Colonic mucosa (tissue), 4 donors: ENCODE measurements at regions not wholly inside any gene's neighbourhood (a gene's known extent, or its start where the extent isn't known, plus 50 kb on each side); places are given as distances from the start of the nearest gene placed in this dataset.
A peak's percentile ranks its signal among the peaks of the same experiment; 100 is the strongest.

ENCODE experiments used
- DNase-seq: peaks from one replicate; pipeline ENCODE4 v3.0.0-alpha.2; 2020
- H3K27ac ChIP-seq: fragments of 200-600 bp; one replicate; pipeline ENCODE4 v1.8.0; 2021
- H3K27me3 ChIP-seq: fragments of 200-600 bp; one replicate; pipeline ENCODE4 v1.8.0; 2021
- H3K36me3 ChIP-seq: fragments of 200-600 bp; one replicate; pipeline ENCODE4 v1.8.0; 2021
- H3K4me1 ChIP-seq: fragments of 200-600 bp; one replicate; pipeline ENCODE4 v1.8.0; 2021; ENCODE audit warnings: mild to moderate bottlenecking
- H3K4me3 ChIP-seq: fragments of 200-600 bp; one replicate; pipeline ENCODE4 v1.8.0; 2021
- H3K9ac ChIP-seq, 2 donors: one replicate each; pipeline ENCODE4 v1.7.0; 2013; ENCODE audit warnings: control low read depth in 2 of 2, low read depth in 2 of 2, low read length in 2 of 2
- H3K9me3 ChIP-seq: fragments of 200-600 bp; one replicate; pipeline ENCODE4 v1.8.0; 2021
- CTCF ChIP-seq: fragments of 200-600 bp; IDR thresholded peaks from one replicate; pipeline ENCODE4 v1.8.0; 2022; ENCODE audit warnings: antibody characterized with exemption, mild to moderate bottlenecking
- intact Hi-C: fragments of 100-400 bp; cut with DNase I; formaldehyde crosslinking; loops from one replicate; pipeline ENCODE4 v1.14.1; 2022
- donor health status: healthy.
- donor health status: DM: no; HTN: no; CAD: no.
- donor health status: DM: no; HTN: no; CAD: no.

- H3K36me3 ChIP-seq = no peaks in the 10 kb centered on the region
- no peaks in the 10 kb centered on the region for H3K9me3 ChIP-seq
- no peak overlapping the region for H3K4me3 ChIP-seq
- no peak overlapping the region for H3K9ac ChIP-seq
- H3K27me3 ChIP-seq = no peaks in the 10 kb centered on the region
- no peaks in the 10 kb centered on the region for H3K4me1 ChIP-seq
- TF ChIP-seq CTCF = peak; percentile 60
- DNase-seq = peak; percentile 68
- intact Hi-C loops = no loop called here
- no peak overlapping the region for H3K27ac ChIP-seq
Measured at GRCh38 chr14:42224053-42224888, 617.6 kb downstream of the LRFN5 start.

- no peak overlapping the region for H3K9ac ChIP-seq
- intact Hi-C loops = no loop called here
- DNase-seq = no peak
- no peaks in the 10 kb centered on the region for H3K9me3 ChIP-seq
- H3K4me1 ChIP-seq = no peaks in the 10 kb centered on the region
- H3K27ac ChIP-seq = no peak overlapping the region
- no peaks in the 10 kb centered on the region for H3K27me3 ChIP-seq
- TF ChIP-seq CTCF = no peak
- H3K36me3 ChIP-seq = no peaks in the 10 kb centered on the region
- no peak overlapping the region for H3K4me3 ChIP-seq
Measured at GRCh38 chr14:42222924-42223471, 616.3 kb downstream of the LRFN5 start.

DNA sequence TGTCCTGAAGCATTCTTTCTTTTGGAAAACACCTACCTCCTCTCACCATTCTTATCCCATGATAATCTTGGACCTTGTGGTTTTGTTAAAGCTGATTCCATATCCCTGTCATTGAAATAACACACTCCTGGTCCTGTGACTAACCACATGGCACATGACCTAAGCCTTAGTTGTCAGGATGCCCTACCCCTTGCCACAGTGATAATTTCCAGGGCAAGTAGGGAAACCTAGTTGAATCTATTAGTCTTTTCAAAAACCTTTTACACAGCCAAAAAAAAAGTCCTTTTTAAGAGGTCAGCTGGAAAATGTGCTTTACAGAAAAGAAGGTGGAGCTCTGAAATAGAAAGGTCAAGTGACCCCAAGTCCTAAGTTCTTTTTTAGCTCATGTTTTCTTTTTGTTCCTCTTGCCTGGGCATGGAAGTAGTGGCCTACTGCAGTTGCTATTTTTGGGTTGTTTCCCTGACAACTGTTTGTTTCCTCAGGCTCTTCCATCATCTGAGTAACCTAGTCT, 608.4 kb downstream of the LRFN5 start:
- Histone ChIP-seq H3K27me3 (no peaks in the 10 kb centered on the region), H3K9me3 (no peaks in the 10 kb centered on the region), H3K9ac (no peak overlapping the region), H3K4me3 (no peak overlapping the region), H3K4me1 (no peaks in the 10 kb centered on the region), H3K27ac (no peak overlapping the region), H3K36me3 (no peaks in the 10 kb centered on the region)
- intact Hi-C loops = no loop called here
- DNase-seq = no peak
- TF ChIP-seq CTCF = no peak

GRCh38 chr14:42200957-42201356, 594.3 kb downstream of the LRFN5 start:
- no peak for TF ChIP-seq CTCF
- no peaks in the 10 kb centered on the region for H3K9me3 ChIP-seq
- H3K27ac ChIP-seq = no peak overlapping the region
- no peak overlapping the region for H3K4me3 ChIP-seq
- H3K27me3 ChIP-seq = no peaks in the 10 kb centered on the region
- no peaks in the 10 kb centered on the region for H3K36me3 ChIP-seq
- no peak for DNase-seq
- H3K4me1 ChIP-seq = no peaks in the 10 kb centered on the region
- H3K9ac ChIP-seq = no peak overlapping the region
- intact Hi-C loops = no loop called here

GRCh38 chr14:42198010-42198409, 591.3 kb downstream of the LRFN5 start:
- no peak for DNase-seq
- intact Hi-C loops = no loop called here
- Histone ChIP-seq H3K27me3 (no peaks in the 10 kb centered on the region), H3K4me3 (no peak overlapping the region), H3K36me3 (no peaks in the 10 kb centered on the region), H3K9ac (no peak overlapping the region), H3K9me3 (no peaks in the 10 kb centered on the region), H3K27ac (no peak overlapping the region), H3K4me1 (no peaks in the 10 kb centered on the region)
- TF ChIP-seq CTCF = no peak
